Adrenal gland (tissue), 5 donors: ENCODE measurements at regions not wholly inside any gene's neighbourhood (a gene's known extent, or its start where the extent isn't known, plus 50 kb on each side); places are given as distances from the start of the nearest gene placed in this dataset.

ENCODE experiments used
- POLR2A ChIP-seq, 2 donors: fragments of 450-650 bp; IDR thresholded peaks; one replicate each; pipeline ENCODE4 v1.6.1; 2017; ENCODE audit warnings: antibody characterized with exemption in 2 of 2, mild to moderate bottlenecking in 2 of 2, moderate library complexity in 1 of 2
- TF ChIP-seq, protein P1 (sequence below), 6 experiments: fragments of 450-650 bp in 4 of 6; fragments of 200-600 bp in 2 of 6; sonication (generic) in 1 of 6; IDR thresholded peaks; 1 replicate in 5 of 6; 2 replicates in 1 of 6; pipeline versions ENCODE4 v1.5.1 to v1.8.0; 2016 to 2021; ENCODE audit warnings: antibody characterized with exemption in 6 of 6, mild to moderate bottlenecking in 2 of 6, moderate library complexity in 1 of 6
- donor health status: DM: no; HTN: no; CAD: no.

DNA sequence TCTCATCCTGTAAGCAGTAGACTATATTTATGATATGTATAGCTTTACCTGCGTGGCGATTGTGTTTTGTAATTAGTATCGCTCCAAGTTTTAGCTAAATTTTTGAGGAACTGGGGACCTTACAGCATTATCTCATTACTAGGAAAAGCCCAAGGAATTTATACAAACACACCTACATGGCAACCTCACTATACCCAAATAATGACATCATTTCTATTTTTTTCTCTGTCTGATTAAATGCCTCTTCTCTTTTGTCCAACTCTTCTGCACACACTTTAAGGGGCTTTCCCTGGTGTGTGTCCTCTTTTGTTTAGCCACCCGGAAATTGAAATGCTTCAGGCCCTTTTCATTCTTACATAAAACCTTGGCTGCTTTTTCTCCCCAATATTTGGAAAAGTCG lies 82.9 kb upstream of the EXOC2 start:
- TF ChIP-seq, protein P1, sequence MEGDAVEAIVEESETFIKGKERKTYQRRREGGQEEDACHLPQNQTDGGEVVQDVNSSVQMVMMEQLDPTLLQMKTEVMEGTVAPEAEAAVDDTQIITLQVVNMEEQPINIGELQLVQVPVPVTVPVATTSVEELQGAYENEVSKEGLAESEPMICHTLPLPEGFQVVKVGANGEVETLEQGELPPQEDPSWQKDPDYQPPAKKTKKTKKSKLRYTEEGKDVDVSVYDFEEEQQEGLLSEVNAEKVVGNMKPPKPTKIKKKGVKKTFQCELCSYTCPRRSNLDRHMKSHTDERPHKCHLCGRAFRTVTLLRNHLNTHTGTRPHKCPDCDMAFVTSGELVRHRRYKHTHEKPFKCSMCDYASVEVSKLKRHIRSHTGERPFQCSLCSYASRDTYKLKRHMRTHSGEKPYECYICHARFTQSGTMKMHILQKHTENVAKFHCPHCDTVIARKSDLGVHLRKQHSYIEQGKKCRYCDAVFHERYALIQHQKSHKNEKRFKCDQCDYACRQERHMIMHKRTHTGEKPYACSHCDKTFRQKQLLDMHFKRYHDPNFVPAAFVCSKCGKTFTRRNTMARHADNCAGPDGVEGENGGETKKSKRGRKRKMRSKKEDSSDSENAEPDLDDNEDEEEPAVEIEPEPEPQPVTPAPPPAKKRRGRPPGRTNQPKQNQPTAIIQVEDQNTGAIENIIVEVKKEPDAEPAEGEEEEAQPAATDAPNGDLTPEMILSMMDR (IDR thresholded peaks at IDR 0.05) = no peak
- no peak for TF ChIP-seq POLR2A (IDR thresholded peaks at IDR 0.05)
